Central memory CD8-positive, alpha-beta T cell (primary cell): ENCODE measurements at regions not wholly inside any gene's neighbourhood (a gene's known extent, or its start where the extent isn't known, plus 50 kb on each side); places are given as distances from the start of the nearest gene placed in this dataset.

ENCODE experiments used
- ATAC-seq: fragments of 150-1000 bp; cut with Tn5 transposase; replicated peaks from 2 replicates; pipeline ENCODE4 v1.10.0; 2022; ENCODE audit warnings: mild to moderate bottlenecking, moderate FRiP score, moderate number of reproducible peaks; ENCODE audit not compliant: poor library complexity, severe bottlenecking; ENCODE audit errors: extremely low read depth
- DNase-seq, 2 donors: peaks; one replicate each; pipeline ENCODE4 v3.0.0; 2021; ENCODE audit warnings: low spot score in 2 of 2
- H3K27ac Mint-ChIP-seq: one replicate; pipeline ENCODE4 v1.8.0; 2022; ENCODE audit warnings: low read depth, mild to moderate bottlenecking, moderate library complexity, mixed read lengths
- H3K27me3 Mint-ChIP-seq: one replicate; pipeline ENCODE4 v1.8.0; 2022; ENCODE audit warnings: mixed read lengths
- H3K36me3 Mint-ChIP-seq: one replicate; pipeline ENCODE4 v1.8.0; 2022; ENCODE audit warnings: mild to moderate bottlenecking, moderate library complexity, mixed read lengths; ENCODE audit not compliant: insufficient read depth
- H3K4me1 Mint-ChIP-seq: one replicate; pipeline ENCODE4 v1.8.0; 2022; ENCODE audit warnings: mixed read lengths
- H3K4me3 Mint-ChIP-seq: one replicate; pipeline ENCODE4 v1.8.0; 2022; ENCODE audit warnings: mild to moderate bottlenecking, moderate library complexity, mixed read lengths
- H3K9me3 Mint-ChIP-seq: one replicate; pipeline ENCODE4 v1.8.0; 2022; ENCODE audit warnings: mixed read lengths

GRCh38 chrX:13121020-13121555, 76.7 kb upstream of the FAM9C start:
- Mint-ChIP-seq H3K9me3 (no peaks in the 10 kb centered on the region), H3K27ac (no peak overlapping the region), H3K4me1 (peaks cover 17% of the 10 kb centered on the region), H3K36me3 (no peaks in the 10 kb centered on the region), H3K27me3 (no peaks in the 10 kb centered on the region), H3K4me3 (no peak overlapping the region)
- ATAC-seq: no peak
- DNase-seq: no peak

- H3K9me3 Mint-ChIP-seq: no peaks in the 10 kb centered on the region
- H3K27ac Mint-ChIP-seq: no peak overlapping the region
- no peak for DNase-seq
- no peak overlapping the region for H3K4me3 Mint-ChIP-seq
- H3K27me3 Mint-ChIP-seq: no peaks in the 10 kb centered on the region
- H3K4me1 Mint-ChIP-seq: peaks cover 17% of the 10 kb centered on the region
- no peak for ATAC-seq
- no peaks in the 10 kb centered on the region for H3K36me3 Mint-ChIP-seq
Measured at GRCh38 chrX:13120017-13120416, 75.6 kb upstream of the FAM9C start.

- Mint-ChIP-seq H3K4me3 (no peak overlapping the region), H3K9me3 (no peaks in the 10 kb centered on the region), H3K4me1 (peaks cover 12% of the 10 kb centered on the region), H3K27me3 (no peaks in the 10 kb centered on the region), H3K27ac (no peak overlapping the region), H3K36me3 (no peaks in the 10 kb centered on the region)
- ATAC-seq: no peak
- DNase-seq: no peak
Measured at GRCh38 chrX:13119386-13119785, 75.0 kb upstream of the FAM9C start.

- no peak for DNase-seq
- Mint-ChIP-seq H3K27ac (no peak overlapping the region), H3K9me3 (no peaks in the 10 kb centered on the region), H3K27me3 (no peaks in the 10 kb centered on the region), H3K36me3 (no peaks in the 10 kb centered on the region), H3K4me3 (no peak overlapping the region), H3K4me1 (no peaks in the 10 kb centered on the region)
- ATAC-seq: no peak
Measured at GRCh38 chrX:13115146-13115855, 70.9 kb upstream of the FAM9C start.

GRCh38 chrX:13112499-13112898, 68.1 kb upstream of the FAM9C start:
- no peaks in the 10 kb centered on the region for H3K27me3 Mint-ChIP-seq
- ATAC-seq: no peak

GRCh38 chrX:13110433-13111324, 66.3 kb upstream of the FAM9C start:
- ATAC-seq: no peak
- no peak for DNase-seq
- H3K4me1 Mint-ChIP-seq: no peaks in the 10 kb centered on the region
- H3K27me3 Mint-ChIP-seq: no peaks in the 10 kb centered on the region
- no peaks in the 10 kb centered on the region for H3K9me3 Mint-ChIP-seq
- no peak overlapping the region for H3K4me3 Mint-ChIP-seq
- H3K27ac Mint-ChIP-seq: no peak overlapping the region
- no peaks in the 10 kb centered on the region for H3K36me3 Mint-ChIP-seq

More at GRCh38 chrX:13112499-13112898, 68.1 kb upstream of the FAM9C start:
- Mint-ChIP-seq H3K4me1 (no peaks in the 10 kb centered on the region), H3K4me3 (no peak overlapping the region), H3K27ac (no peak overlapping the region), H3K9me3 (no peaks in the 10 kb centered on the region), H3K36me3 (no peaks in the 10 kb centered on the region)
- DNase-seq: no peak

- no peak for ATAC-seq
- no peak for DNase-seq
- no peaks in the 10 kb centered on the region for H3K27me3 Mint-ChIP-seq
- no peaks in the 10 kb centered on the region for H3K36me3 Mint-ChIP-seq
- no peak overlapping the region for H3K27ac Mint-ChIP-seq
- no peak overlapping the region for H3K4me3 Mint-ChIP-seq
- H3K4me1 Mint-ChIP-seq: no peaks in the 10 kb centered on the region
- no peaks in the 10 kb centered on the region for H3K9me3 Mint-ChIP-seq
Measured at GRCh38 chrX:13109817-13110216, 65.4 kb upstream of the FAM9C start.

- no peaks in the 10 kb centered on the region for H3K27me3 Mint-ChIP-seq
- H3K4me3 Mint-ChIP-seq: no peak overlapping the region
- peaks cover 29% of the 10 kb centered on the region for H3K4me1 Mint-ChIP-seq
- DNase-seq: no peak
- no peak overlapping the region for H3K27ac Mint-ChIP-seq
- H3K9me3 Mint-ChIP-seq: no peaks in the 10 kb centered on the region
- ATAC-seq: no peak
- H3K36me3 Mint-ChIP-seq: no peaks in the 10 kb centered on the region
Measured at GRCh38 chrX:13103914-13104274, 59.5 kb upstream of the FAM9C start.

GRCh38 chrX:13103188-13103913, 58.9 kb upstream of the FAM9C start:
- Mint-ChIP-seq H3K4me3 (no peak overlapping the region), H3K27ac (no peak overlapping the region), H3K4me1 (peaks cover 29% of the 10 kb centered on the region), H3K27me3 (no peaks in the 10 kb centered on the region), H3K36me3 (no peaks in the 10 kb centered on the region), H3K9me3 (no peaks in the 10 kb centered on the region)
- no peak for DNase-seq
- no peak for ATAC-seq

- Mint-ChIP-seq H3K27me3 (no peaks in the 10 kb centered on the region), H3K9me3 (no peaks in the 10 kb centered on the region), H3K4me3 (no peak overlapping the region), H3K27ac (no peak overlapping the region), H3K36me3 (no peaks in the 10 kb centered on the region), H3K4me1 (peaks cover 29% of the 10 kb centered on the region)
- ATAC-seq: no peak
- DNase-seq: no peak
Measured at GRCh38 chrX:13102636-13103035, 58.2 kb upstream of the FAM9C start.

- Mint-ChIP-seq H3K27me3 (no peaks in the 10 kb centered on the region), H3K4me1 (peaks cover 34% of the 10 kb centered on the region), H3K9me3 (no peaks in the 10 kb centered on the region), H3K4me3 (no peak overlapping the region), H3K36me3 (no peaks in the 10 kb centered on the region), H3K27ac (no peak overlapping the region)
- DNase-seq: no peak
- ATAC-seq: no peak
Measured at GRCh38 chrX:13101441-13102139, 57.2 kb upstream of the FAM9C start.

- Mint-ChIP-seq H3K9me3 (no peaks in the 10 kb centered on the region), H3K36me3 (no peaks in the 10 kb centered on the region), H3K27me3 (no peaks in the 10 kb centered on the region), H3K27ac (no peak overlapping the region), H3K4me1 (peaks cover 37% of the 10 kb centered on the region), H3K4me3 (no peak overlapping the region)
- ATAC-seq: no peak
- no peak for DNase-seq
Measured at GRCh38 chrX:13099121-13099520, 54.7 kb upstream of the FAM9C start.
